LNCAP (cell line): ENCODE measurements at regions not wholly inside any gene's neighbourhood (a gene's known extent, or its start where the extent isn't known, plus 50 kb on each side); places are given as distances from the start of the nearest gene placed in this dataset.

Experiments
- CTCF ChIP-seq: fragments of 450-650 bp; IDR thresholded peaks from 2 replicates; pipeline ENCODE4 v1.5.1; 2017; ENCODE audit warnings: mild to moderate bottlenecking

- no peak for TF ChIP-seq CTCF
Measured at GRCh38 chr2:104787298-104788065, 66.4 kb upstream of the POU3F3 start.

- TF ChIP-seq CTCF: no peak
Measured at GRCh38 chr2:104788742-104789455, 65.0 kb upstream of the POU3F3 start.

GRCh38 chr2:104790100-104790811, 63.7 kb upstream of the POU3F3 start:
- TF ChIP-seq CTCF: no peak

- no peak for TF ChIP-seq CTCF
Measured at GRCh38 chr2:104790901-104791495, 62.9 kb upstream of the POU3F3 start.

- TF ChIP-seq CTCF: no peak
Measured at GRCh38 chr2:104793966-104794365, 59.9 kb upstream of the POU3F3 start.

- no peak for TF ChIP-seq CTCF
Measured at GRCh38 chr2:104794441-104794840, 59.5 kb upstream of the POU3F3 start.
